ENCODE measurements at regions not wholly inside any gene's neighbourhood (a gene's known extent, or its start where the extent isn't known, plus 50 kb on each side); places are given as distances from the start of the nearest gene placed in this dataset.

GRCh38 chr5:68373050-68373449, 157.5 kb downstream of the PIK3R1 start:
- TF ChIP-seq CTCF (IDR thresholded peaks at IDR 0.05): no peak
- no peak for TF ChIP-seq EP300 (IDR thresholded peaks at IDR 0.05)
- TF ChIP-seq POLR2A (IDR thresholded peaks at IDR 0.05): no peak

Measured in upper lobe of left lung (tissue), 4 donors.